ENCODE measurements at regions not wholly inside any gene's neighbourhood (a gene's known extent, or its start where the extent isn't known, plus 50 kb on each side); places are given as distances from the start of the nearest gene placed in this dataset.

GRCh38 chr6:164410017-164410416, 899.4 kb downstream of the C6orf118 start:
- Histone ChIP-seq H3K4me1 (no peaks in the 10 kb centered on the region), H3K36me3 (no peaks in the 10 kb centered on the region), H3K27ac (replicated peaks in 1 of 4) (no peak overlapping the region), H3K4me3 (no peak overlapping the region), H3K9me3 (no peaks in the 10 kb centered on the region), H3K27me3 (peaks cover 0 to 6% (median 0%) of the 10 kb centered on the region in 4 donors)
- intact Hi-C loops (cut with DNase I): no loop called here
- 79% methylated on average over 5 of the region's 5 CpGs for WGBS
- DNase-seq (ENCODE audit: extremely low spot score): no peak
- TF ChIP-seq EP300 (IDR thresholded peaks at IDR 0.05) (no peak), CTCF (IDR thresholded peaks at IDR 0.05) (no peak), POLR2A (IDR thresholded peaks at IDR 0.05; ENCODE audit: low read depth) (no peak)

DNA sequence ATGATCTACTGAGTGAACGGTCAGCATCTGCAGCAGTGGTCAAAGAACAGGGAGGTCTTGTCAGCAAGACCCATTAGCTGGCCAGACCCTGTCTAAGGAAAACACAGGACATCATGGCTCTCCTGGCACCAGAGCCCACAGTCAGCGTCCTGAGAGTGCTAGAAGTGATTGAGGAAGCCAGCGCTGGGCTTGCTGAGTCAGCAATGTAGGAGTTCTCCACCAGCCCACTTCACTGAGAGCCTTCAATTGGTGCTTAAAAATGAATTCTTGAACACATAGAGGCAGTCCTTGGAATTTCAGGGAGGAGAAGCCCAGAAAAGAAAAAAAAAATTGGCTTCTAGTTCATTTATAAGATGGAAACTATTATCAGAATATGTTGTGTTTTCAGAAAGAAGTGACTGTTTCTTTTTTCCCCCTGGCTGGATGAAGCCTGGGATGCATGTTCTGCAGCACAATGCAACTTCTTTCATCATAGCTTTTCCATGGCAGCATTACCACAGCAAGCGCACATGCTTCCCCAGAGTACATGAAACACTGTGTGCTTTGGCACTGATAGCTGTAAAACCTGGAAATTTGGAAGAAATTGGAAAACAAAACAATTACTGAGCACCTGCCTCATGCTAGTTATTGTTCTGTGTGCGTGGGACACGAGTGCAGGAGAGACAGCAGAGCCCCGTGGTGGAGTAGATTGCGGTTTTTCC, 899.9 kb downstream of the C6orf118 start:
- no peaks in the 10 kb centered on the region for H3K9me3 ChIP-seq
- no peak for DNase-seq (ENCODE audit: extremely low spot score)
- no peaks in the 10 kb centered on the region for H3K4me1 ChIP-seq
- 76% methylated on average over 7 of the region's 8 CpGs for WGBS
- H3K27me3 ChIP-seq: peaks cover 0 to 6% (median 0%) of the 10 kb centered on the region in 4 donors
- intact Hi-C loops (cut with DNase I): no loop called here
- H3K4me3 ChIP-seq: no peak overlapping the region
- H3K36me3 ChIP-seq: no peaks in the 10 kb centered on the region
- TF ChIP-seq POLR2A (IDR thresholded peaks at IDR 0.05; ENCODE audit: low read depth) (no peak), CTCF (IDR thresholded peaks at IDR 0.05) (no peak), POLR2AphosphoS5 (IDR thresholded peaks at IDR 0.05) (no peak), EP300 (IDR thresholded peaks at IDR 0.05) (no peak)
- H3K27ac ChIP-seq (replicated peaks in 1 of 4): no peak overlapping the region

- Histone ChIP-seq H3K4me3 (no peak overlapping the region), H3K36me3 (no peaks in the 10 kb centered on the region), H3K4me1 (no peaks in the 10 kb centered on the region), H3K9me3 (no peaks in the 10 kb centered on the region), H3K27ac (replicated peaks in 1 of 4) (no peak overlapping the region), H3K27me3 (peaks cover 0 to 6% (median 0%) of the 10 kb centered on the region in 4 donors)
- intact Hi-C loops (cut with DNase I): no loop called here
- no peak for DNase-seq (ENCODE audit: extremely low spot score)
- 80% methylated on average over 5 of the region's 5 CpGs for WGBS
- TF ChIP-seq EP300 (IDR thresholded peaks at IDR 0.05): no peak
- no peak for TF ChIP-seq CTCF (IDR thresholded peaks at IDR 0.05)
- TF ChIP-seq POLR2A (IDR thresholded peaks at IDR 0.05; ENCODE audit: low read depth): no peak
- no peak for TF ChIP-seq POLR2AphosphoS5 (IDR thresholded peaks at IDR 0.05)
Observed at GRCh38 chr6:164408868-164409267, 900.5 kb downstream of the C6orf118 start.

DNA sequence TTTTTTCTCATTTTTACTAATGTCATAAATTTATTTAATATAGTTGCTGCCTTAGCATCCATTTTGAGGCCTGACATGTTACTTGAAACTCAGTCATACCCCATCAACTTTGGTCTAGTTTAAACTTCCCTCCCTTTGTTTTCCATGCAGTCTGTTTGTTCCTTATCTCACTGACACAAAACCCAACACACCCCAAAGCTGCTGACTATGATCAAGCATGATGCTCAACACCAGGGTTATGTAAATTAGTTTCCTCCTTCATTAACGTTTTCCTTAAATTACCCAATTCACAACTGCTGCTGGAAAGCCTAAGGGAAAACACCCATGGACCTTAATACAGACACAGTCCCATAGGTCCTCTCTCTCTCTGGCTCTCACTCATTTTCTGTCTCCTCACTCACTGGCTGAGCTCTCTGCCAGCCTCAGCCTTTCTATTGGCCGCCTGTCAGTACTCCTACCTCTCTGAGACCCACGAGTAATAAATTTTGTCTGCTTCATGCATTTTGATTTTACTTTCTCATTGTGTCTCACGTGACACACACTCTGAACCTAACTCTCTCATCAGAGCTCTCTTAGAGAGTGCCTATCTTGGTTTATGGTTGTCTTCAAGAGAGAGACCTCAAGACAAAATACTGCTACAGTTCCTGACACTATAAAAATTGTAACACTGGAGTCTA, 904.5 kb downstream of the C6orf118 start:
- peaks cover 0 to 6% (median 0%) of the 10 kb centered on the region in 4 donors for H3K27me3 ChIP-seq
- TF ChIP-seq CTCF (IDR thresholded peaks at IDR 0.05) (no peak), POLR2A (IDR thresholded peaks at IDR 0.05; ENCODE audit: low read depth) (no peak), POLR2AphosphoS5 (IDR thresholded peaks at IDR 0.05) (no peak), EP300 (IDR thresholded peaks at IDR 0.05) (no peak)
- H3K4me1 ChIP-seq: no peaks in the 10 kb centered on the region
- H3K4me3 ChIP-seq: no peak overlapping the region
- H3K36me3 ChIP-seq: no peaks in the 10 kb centered on the region
- intact Hi-C loops (cut with DNase I): no loop called here
- H3K9me3 ChIP-seq: no peaks in the 10 kb centered on the region
- WGBS: 86% methylated on average over 4 of the region's 4 CpGs
- DNase-seq (ENCODE audit: extremely low spot score): no peak
- H3K27ac ChIP-seq (replicated peaks in 1 of 4): no peak overlapping the region

All from esophagus muscularis mucosa (tissue), 4 donors.